HG03066 (cell line): ENCODE measurements at regions not wholly inside any gene's neighbourhood (a gene's known extent, or its start where the extent isn't known, plus 50 kb on each side); places are given as distances from the start of the nearest gene placed in this dataset.

ENCODE experiments used
- ATAC-seq: cut with Tn5 transposase; IDR thresholded peaks from one replicate; pipeline ENCODE4 v1.9.1; 2021; ENCODE audit warnings: low read depth; ENCODE audit not compliant: unreplicated experiment

DNA sequence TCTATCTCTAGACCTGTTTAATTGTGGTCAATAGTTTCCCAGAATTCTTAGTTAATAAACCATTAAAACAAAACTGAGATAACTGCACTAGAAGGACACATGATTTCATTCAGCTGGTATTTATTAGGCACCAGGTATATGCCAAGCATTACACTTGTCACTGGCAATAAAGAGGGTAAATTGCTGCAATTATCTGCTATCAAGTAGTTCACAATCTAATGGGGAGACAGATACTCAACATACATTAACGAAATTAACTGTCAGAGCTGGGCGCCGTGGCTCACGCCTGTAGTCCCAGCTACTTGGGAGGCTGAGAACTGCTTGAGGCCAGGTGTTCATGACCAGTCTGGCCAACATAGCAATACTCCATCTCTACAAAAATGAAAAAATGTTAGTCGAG lies 71.7 kb upstream of the WIPF1 start:
- no peak for ATAC-seq

DNA sequence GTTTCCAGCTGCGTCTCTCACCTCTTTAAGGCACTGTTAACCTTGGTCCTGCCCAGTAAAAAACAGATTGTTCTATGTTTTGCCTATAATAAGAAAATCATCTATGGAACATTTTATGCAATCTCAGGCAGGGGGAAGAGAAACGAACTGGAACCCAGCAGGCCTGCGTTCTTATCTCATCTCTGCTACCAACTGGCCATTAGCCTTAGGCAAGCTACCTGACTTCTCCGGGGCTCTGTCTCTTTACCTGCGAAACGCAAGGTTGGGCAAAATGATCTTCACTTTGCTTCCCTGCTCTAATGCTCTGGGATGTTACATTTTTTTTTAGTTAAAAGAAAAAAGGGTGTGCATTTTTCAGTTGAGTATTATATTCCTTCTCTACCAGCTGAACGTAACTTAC lies 70.5 kb upstream of the WIPF1 start:
- ATAC-seq, result no peak

DNA sequence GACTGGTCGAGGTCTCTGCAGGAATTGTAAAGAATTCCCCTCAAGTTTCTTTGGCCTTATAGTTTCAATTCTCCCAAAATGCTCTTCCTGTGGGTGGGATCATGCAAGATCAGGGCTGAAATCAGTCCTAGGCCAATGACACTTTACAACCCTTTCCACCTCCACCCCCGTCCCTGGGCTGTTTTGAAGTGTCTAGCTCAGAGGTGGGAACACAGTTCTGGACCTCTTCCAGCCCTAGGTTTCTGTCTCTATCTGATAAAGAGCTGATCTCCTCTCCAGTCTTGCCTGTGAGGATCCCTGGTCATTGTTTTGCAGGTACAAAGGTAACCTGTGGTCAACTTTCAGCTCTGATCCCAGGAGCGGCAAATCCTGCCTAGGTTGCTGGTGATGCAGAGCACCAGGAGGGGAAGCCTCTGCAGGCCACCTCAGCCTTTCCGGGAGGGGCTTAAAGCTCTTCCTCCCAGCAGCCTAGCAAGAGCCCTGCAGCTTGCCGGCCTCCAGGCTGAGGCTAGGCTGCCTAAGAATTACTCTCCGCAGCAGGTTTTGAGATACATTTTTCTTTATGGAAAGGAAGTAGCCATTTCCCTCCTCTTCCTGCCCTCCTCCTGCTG lies 69.8 kb upstream of the WIPF1 start:
- no peak for ATAC-seq

DNA sequence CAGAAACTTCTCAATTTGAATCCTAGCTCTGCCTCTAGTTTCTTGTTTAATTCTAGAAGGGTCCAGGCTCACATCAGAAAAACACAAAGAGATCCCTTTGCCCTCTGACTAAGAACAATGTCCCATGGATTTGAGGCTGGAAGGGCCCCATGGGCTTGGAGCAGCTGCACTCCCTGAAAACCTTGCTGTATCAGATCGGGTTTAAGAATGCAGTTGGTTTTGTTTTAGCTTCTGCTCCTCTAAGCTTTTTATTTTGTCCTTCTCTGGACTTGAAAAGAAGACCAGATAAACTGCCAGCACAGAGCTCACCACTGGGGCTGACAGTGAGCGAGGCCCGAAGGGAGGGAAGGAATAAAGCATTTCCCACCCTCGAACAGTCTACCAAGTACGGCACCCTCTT lies 69.2 kb upstream of the WIPF1 start:
- ATAC-seq, result no peak

DNA sequence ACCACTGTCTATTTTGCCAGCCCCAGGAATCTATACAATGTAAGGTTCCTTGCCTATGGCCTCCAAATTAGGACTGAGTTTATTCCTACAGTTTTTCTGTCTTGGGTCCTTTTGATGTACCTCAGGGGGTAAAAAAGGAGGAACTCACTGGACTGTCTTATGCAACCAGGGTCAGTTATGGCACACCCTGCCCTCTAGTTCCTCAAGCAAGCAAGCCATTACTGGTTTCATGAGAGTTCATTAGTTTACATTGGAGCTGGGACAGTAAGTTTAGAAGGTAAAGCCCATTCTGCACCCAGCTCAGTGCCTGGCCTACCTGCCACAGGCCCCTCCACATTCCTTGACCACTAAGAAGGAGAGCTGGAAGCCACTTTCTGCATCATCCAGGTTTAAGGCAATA lies 68.7 kb upstream of the WIPF1 start:
- no peak for ATAC-seq

DNA sequence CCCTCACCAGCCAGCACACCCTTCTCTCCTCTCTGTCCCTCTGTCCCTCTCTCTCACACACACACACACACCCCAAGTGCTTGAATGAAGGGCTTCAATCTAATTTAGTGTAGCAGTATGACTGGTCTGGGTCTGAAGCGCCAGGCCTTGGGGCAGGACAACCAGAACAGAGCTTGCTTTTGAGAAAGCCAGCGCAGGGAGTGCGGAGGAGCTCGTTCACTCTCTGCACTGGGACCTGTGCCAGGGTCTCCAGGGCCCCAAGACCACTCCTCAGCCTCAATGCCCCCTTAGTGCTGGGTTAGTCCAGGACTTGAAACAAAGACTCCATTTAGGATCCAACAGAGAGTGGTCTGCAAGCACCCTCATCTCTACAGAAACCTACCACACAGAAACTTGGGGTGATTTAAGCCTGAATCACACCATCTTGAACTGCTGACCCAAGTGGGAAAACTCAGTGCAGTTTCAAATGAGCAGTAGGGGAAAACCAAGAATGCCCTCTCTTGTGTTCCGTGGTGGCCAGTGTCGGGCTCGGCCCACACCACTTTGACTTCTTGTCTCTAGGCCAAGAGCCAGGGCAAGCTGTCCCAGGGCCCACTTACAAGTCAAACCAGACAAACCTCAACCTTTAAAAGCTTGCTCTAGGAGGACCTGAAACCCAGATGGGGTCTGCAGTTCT lies 66.6 kb upstream of the WIPF1 start:
- no peak for ATAC-seq

DNA sequence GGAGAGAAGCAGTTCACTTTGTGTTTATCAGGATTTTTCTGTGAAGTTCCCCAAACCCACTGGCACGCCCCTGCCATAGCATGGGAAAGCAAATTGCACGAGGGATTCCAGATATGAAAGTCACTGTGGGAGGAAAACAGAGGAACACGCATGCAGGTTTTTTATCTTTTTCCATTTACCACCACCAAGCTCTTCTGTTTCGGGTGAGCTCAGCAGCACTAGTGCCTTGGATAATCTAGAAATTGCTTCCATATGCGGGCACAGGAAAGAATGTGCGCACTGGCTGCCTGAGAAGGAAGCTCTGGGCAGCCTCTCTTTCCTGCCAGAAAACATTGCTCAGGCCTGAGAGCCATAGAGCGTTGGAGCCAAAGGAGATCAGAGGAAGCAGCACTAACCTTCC lies 65.9 kb upstream of the WIPF1 start:
- ATAC-seq, result no peak

DNA sequence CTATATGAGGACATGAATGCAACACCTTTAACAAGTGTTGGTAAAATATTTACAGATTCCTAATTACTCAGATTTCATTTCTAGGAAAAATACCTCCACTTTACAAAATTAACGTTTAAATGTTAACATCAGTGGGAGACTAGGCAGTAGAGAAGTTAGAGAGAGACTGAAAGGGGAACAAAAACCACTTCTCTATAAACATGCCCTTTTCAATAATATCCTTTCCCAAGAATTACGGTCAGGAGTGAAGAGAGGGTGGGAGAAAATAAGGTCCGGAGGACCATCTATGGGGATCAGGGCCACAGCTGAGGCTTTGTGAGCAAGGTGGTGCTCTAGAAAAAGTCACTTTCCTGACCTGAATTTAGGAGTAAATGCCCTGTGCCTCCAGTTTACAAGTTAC lies 65.3 kb upstream of the WIPF1 start:
- ATAC-seq, result no peak

DNA sequence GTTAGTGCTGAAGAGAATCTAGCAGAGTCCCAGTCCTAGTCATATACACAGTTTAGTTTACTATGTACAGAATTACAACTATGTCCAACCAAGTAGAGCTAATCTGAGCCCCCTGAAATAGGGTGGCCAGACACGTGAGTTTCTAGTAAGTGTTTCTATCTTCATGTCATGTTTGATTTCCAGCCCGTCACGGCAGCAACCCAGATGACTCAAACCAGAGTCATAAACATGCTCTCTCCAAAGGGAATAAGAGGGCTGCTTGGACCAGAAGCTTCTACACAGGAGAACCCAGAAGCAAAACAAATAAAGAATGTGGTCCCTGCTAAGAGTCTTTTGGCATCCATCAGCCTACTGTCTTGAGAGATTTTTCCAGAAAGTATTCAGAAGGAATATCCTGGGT lies 64.9 kb upstream of the WIPF1 start:
- ATAC-seq, result no peak

DNA sequence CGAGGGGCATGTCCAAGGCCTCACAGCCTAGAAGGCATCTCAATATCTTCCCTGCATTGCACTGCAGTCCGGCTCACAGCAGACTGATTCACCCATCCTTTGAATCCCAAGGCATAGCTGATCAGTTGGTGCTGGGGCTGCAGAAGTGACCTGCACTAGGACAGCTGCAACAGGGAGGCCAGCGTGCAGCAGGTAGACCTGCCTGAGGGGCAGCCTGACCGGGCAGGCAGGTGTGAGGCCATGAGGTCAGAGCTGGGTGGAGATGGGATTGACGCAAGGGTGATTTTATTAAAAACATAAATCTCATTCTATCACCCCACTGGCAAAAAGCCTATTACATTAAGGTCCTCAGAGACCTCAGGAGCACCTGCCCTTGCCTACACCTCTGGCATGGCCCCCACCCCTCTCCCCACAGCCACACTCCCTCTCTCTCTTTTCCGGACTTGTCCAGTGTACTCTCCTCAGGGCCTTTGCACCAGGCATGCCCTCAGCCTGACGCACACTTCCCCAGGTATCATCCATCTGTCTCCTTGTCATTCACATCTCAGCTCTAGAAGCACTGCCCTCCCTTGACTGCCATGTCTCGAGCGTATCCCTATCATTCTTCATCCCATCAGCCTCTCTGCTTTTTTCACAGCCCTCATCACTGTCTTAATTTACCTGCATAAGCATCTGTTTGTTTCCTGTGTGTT lies 63.5 kb upstream of the WIPF1 start:
- no peak for ATAC-seq

DNA sequence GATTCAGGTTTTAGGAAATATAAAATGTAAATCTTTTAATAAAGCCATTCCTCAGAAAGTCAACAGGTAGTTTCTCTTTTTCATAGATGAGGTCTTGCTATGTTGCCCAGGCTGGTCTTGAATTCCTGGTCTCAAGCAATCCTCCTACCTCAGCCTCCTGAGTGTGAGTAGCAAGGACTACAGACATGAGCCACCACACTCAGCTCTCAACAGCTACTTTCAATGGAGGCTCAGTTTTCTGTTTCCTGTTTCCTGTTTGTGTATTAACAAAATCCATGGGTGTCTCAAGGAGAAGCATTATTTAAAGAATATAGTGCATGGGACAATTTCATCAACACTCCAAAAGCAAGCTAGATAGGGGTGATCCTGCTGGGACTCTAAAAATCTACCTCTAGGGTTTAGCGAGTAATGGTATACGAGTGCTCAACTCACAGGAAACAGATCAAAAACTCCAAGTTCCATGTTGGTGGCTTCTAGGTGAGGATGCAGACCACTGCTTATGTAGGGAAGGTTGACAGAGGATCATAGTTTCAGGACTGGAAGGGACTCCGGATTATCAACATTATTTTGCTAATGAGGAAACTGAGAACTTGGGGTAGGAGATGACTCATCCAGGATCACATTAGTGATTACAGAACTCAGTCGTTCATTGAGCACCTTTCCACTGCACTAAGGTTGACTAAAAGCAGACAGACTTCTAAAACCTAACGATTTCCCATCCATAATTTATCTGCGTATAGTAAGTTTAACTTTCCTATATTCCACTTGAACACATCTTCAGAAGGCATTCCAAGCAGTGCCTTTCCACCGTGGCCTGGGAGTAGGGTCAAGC lies 61.7 kb upstream of the WIPF1 start:
- no peak for ATAC-seq

DNA sequence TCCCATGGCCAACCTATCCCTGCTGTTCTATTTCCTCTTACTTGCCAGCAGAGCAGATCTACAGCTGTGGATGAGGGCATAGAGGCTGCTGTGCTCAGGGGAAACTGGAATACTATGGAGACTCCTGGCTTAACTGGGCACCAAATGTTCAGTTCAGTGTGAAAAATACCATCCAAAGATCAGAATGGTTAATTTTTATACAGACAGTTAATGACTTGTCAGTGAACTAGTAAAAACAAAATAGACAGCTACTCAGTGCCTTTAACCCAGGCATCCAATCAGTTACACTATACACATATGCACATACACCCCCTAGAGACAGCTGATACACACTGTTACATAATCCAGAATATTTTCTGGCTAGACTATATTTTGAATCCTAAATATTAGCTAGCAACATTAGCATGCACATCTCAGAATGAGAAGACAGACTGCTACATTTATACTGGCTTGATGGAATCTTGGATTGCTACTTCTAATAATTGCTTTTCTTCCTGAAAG lies 59.1 kb upstream of the WIPF1 start:
- ATAC-seq, result no peak

DNA sequence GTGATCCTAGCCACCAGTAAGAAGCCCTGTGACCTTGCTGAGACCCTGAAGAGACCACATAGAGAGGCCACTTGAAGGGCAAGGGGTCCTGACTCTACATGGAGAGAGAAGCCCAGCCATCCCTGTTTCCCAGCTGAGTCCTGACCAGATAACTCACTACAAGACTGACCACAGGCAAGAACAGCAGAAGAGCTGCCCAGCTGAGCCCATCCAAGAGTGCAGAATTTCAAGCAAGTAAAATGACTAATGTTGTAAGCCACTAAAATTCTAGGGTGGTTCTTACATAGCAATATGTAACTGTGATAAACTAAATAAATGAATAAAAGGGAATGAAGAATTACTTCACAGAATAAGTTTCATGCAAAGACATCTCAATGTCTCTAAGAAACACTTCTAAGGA lies 58.4 kb upstream of the WIPF1 start:
- no peak for ATAC-seq

DNA sequence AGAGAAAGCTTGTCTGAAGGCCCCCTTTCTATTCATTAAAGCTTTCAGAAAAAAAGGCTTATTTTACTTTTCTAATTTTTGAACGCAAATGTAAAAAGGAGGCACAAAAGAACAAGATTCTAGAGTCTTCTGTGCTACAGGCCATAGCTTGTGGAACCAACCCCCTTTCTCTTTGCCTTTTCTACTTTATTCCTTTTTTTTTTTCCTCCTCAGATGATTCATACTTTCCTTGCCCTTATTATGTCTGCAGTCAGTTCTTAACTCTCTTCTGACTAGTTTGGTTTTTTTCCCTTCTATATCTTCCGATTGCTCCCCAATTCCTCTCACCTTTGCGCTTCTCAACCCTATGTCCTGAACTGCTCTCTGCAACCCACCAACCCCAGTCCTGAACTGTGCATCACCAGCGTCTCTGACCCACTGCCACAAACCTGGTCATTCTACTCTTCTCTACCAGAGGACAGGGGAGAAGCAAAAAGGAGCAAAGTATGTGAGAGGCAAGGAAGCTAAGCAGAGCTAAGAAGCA lies 56.9 kb upstream of the WIPF1 start:
- ATAC-seq, result no peak

DNA sequence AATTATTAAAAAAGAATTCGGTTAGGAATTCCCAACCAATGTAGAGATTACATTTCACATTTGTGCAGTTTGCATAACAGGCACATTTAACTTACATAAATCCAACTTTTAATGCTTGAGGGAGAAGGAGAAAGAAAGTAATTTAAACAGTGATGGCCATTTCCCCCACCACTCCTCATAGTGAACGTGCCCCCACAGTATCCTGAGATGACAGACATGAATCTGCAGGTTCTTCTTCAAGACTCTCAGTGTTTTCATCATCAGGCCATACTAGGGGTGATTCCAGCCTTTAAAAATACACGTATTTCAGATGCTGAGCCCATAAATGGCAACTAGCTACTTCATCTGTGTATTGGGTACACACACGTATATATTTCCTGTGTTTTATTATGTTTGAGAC lies 51.3 kb upstream of the WIPF1 start:
- no peak for ATAC-seq
